Thoracic aorta (tissue), 2 donors: ENCODE measurements at regions not wholly inside any gene's neighbourhood (a gene's known extent, or its start where the extent isn't known, plus 50 kb on each side); places are given as distances from the start of the nearest gene placed in this dataset.
"Not testable (repeated sequence)": the region's sequence is repeated elsewhere in the genome, so short reads cannot be mapped to it uniquely, and the experiment has no call there.

Experiments used
- ATAC-seq: fragments of 150-250 bp; one replicate; pipeline ENCODE4 v1.8.0; 2017; ENCODE audit warnings: low read depth; ENCODE audit not compliant: insufficient number of reproducible peaks, low FRiP score
- DNase-seq: peaks from one replicate; pipeline ENCODE4 v3.0.0-alpha.2; 2020; ENCODE audit warnings: low spot score
- H3K27ac ChIP-seq, 2 donors: fragments of 200-600 bp; sonication (generic); 1 replicate in 1 of 2; 2 replicates in 1 of 2; pipeline ENCODE4 v1.5.1; 2016; ENCODE audit warnings: mild to moderate bottlenecking in 2 of 2, moderate library complexity in 2 of 2
- H3K27me3 ChIP-seq: fragments of 200-600 bp; sonication (generic); replicated peaks from 2 replicates; pipeline ENCODE4 v1.6.0; 2016; ENCODE audit warnings: mild to moderate bottlenecking; ENCODE audit not compliant: insufficient read depth
- H3K36me3 ChIP-seq: fragments of 200-600 bp; sonication (generic); one replicate; pipeline ENCODE4 v1.5.1; 2016
- H3K4me1 ChIP-seq, 2 donors: fragments of 200-600 bp; sonication (generic); 1 replicate in 1 of 2; 2 replicates in 1 of 2; pipeline versions ENCODE4 v1.5.1 to v1.6.0; 2016; ENCODE audit warnings: low read depth in 2 of 2, mild to moderate bottlenecking in 1 of 2; ENCODE audit not compliant: control insufficient read depth in 1 of 2
- H3K4me3 ChIP-seq: fragments of 200-600 bp; sonication (generic); 2 replicates; pipeline ENCODE4 v1.5.1; 2016; ENCODE audit warnings: mild to moderate bottlenecking
- H3K9me3 ChIP-seq: fragments of 200-600 bp; sonication (generic); 2 replicates; pipeline ENCODE4 v1.5.1; 2016
- CTCF ChIP-seq: fragments of 200-600 bp; sonication (generic); IDR thresholded peaks from one replicate; pipeline ENCODE4 v1.5.1; 2019; ENCODE audit warnings: antibody characterized with exemption

- ATAC-seq = no peak
- H3K4me1 ChIP-seq = no peaks in the 10 kb centered on the region
- H3K36me3 ChIP-seq = no peaks in the 10 kb centered on the region
- H3K9me3 ChIP-seq = no peaks in the 10 kb centered on the region
- no peaks in the 10 kb centered on the region for H3K27me3 ChIP-seq
- no peak overlapping the region for H3K4me3 ChIP-seq
- DNase-seq = no peak
- no peak for TF ChIP-seq CTCF
- H3K27ac ChIP-seq = no peak overlapping the region
Measured at GRCh38 chr3:75325716-75326115, 338.4 kb upstream of the FRG2C start.

GRCh38 chr3:75327453-75327852, 336.7 kb upstream of the FRG2C start:
- no peak overlapping the region for H3K27ac ChIP-seq
- no peak overlapping the region for H3K4me3 ChIP-seq
- H3K36me3 ChIP-seq = no peaks in the 10 kb centered on the region
- ATAC-seq = no peak
- H3K27me3 ChIP-seq = no peaks in the 10 kb centered on the region
- TF ChIP-seq CTCF = no peak
- DNase-seq = no peak
- peaks cover 0 to 9% of the 10 kb centered on the region in 2 donors for H3K4me1 ChIP-seq
- H3K9me3 ChIP-seq = no peaks in the 10 kb centered on the region

GRCh38 chr3:75329476-75330097, 334.5 kb upstream of the FRG2C start:
- DNase-seq (no peak), ATAC-seq (no peak)
- no peaks in the 10 kb centered on the region for H3K36me3 ChIP-seq
- H3K4me1 ChIP-seq = peaks cover 0 to 17% of the 10 kb centered on the region in 2 donors
- no peak overlapping the region for H3K27ac ChIP-seq
- no peak overlapping the region for H3K4me3 ChIP-seq
- no peaks in the 10 kb centered on the region for H3K27me3 ChIP-seq
- no peak for TF ChIP-seq CTCF
- H3K9me3 ChIP-seq = no peaks in the 10 kb centered on the region

GRCh38 chr3:75330446-75330845, 333.7 kb upstream of the FRG2C start:
- H3K9me3 ChIP-seq, H3K36me3 ChIP-seq, DNase-seq, H3K4me3 ChIP-seq, H3K27ac ChIP-seq, H3K27me3 ChIP-seq, ATAC-seq: not testable (repeated sequence)
- peaks cover 0 to 17% of the 10 kb centered on the region in 2 donors for H3K4me1 ChIP-seq

- H3K36me3 ChIP-seq, ATAC-seq, H3K27ac ChIP-seq, H3K9me3 ChIP-seq, H3K4me3 ChIP-seq, DNase-seq, H3K27me3 ChIP-seq: not testable (repeated sequence)
- peaks cover 0 to 17% of the 10 kb centered on the region in 2 donors for H3K4me1 ChIP-seq
Measured at GRCh38 chr3:75332090-75332489, 332.0 kb upstream of the FRG2C start.

GRCh38 chr3:75332794-75333193, 331.3 kb upstream of the FRG2C start:
- Histone ChIP-seq H3K27ac (no peak overlapping the region), H3K27me3 (no peaks in the 10 kb centered on the region), H3K36me3 (no peaks in the 10 kb centered on the region), H3K4me1 (peaks cover 0 to 17% of the 10 kb centered on the region in 2 donors), H3K4me3 (no peak overlapping the region), H3K9me3 (no peaks in the 10 kb centered on the region)
- DNase-seq (no peak), ATAC-seq (no peak)
- TF ChIP-seq CTCF = no peak
